HCT116 (cell line): ENCODE measurements at regions not wholly inside any gene's neighbourhood (a gene's known extent, or its start where the extent isn't known, plus 50 kb on each side); places are given as distances from the start of the nearest gene placed in this dataset.

Experiments used
- ATAC-seq: fragments of 200-7000 bp; cut with Tn5 transposase; 2 replicates; pipeline ENCODE4 v1.9.1; 2020; ENCODE audit warnings: mild to moderate bottlenecking, moderate library complexity
- BruUV-seq: library from RNA; stranded (reverse); fragments of 400-500 nt; replicated peaks from 2 replicates; lab custom pipeline; 2021; lab: Mats Ljungman, UMichigan
- CTCF ChIA-PET: fragments of 300-600 bp; sonication (Branson Sonifier 250); formaldehyde crosslinking; loops from one replicate; lab custom pipeline; 2021; ENCODE audit warnings: antibody characterized with exemption; lab: Charles Lee
- POLR2A ChIA-PET: fragments of 300-600, 350-600 bp; sonication (Branson Sonifier 250); formaldehyde crosslinking; loops from one replicate; lab custom pipeline; 2021; ENCODE audit warnings: antibody characterized with exemption; lab: Charles Lee
- RAD21 ChIA-PET, 2 experiments: fragments of 300-600 bp; sonication (Branson Sonifier 250); formaldehyde crosslinking; loops; one replicate each; lab custom pipeline; 2023; ENCODE audit warnings: low total read pairs in 2 of 2; ENCODE audit not compliant: uncharacterized antibody in 2 of 2, unreplicated experiment in 2 of 2, low non-redundant PET in 1 of 2; lab: Charles Lee
- DNase-seq: peaks from one replicate; pipeline ENCODE4 v3.0.0-alpha.2; 2010; ENCODE audit warnings: low read depth, low spot score
- H2AFZ ChIP-seq: fragments of 200-600 bp; shearing (Covaris generic), sonication (generic); 2 replicates; pipeline ENCODE4 v1.6.1; 2017; ENCODE audit warnings: low read depth, mixed run types, mixed read lengths, antibody characterized with exemption, low read length; ENCODE audit not compliant: poor library complexity, severe bottlenecking
- H3K27ac ChIP-seq: 2 replicates; pipeline ENCODE4 v1.5.1; 2012; ENCODE audit warnings: low read depth, low read length
- H3K27me3 ChIP-seq: fragments of 200-600 bp; sonication (generic); 2 replicates; pipeline ENCODE4 v1.6.1; 2016; ENCODE audit warnings: mixed run types, low read length, mixed read lengths; ENCODE audit not compliant: insufficient read depth
- H3K36me3 ChIP-seq, 2 experiments: fragments of 200-500 bp in 1 of 2; fragments of 200-600 bp in 1 of 2; sonication (Bioruptor generic) in 1 of 2; sonication (generic) in 1 of 2; 2 replicates each; pipeline versions ENCODE4 v1.5.1 to v1.6.1; 2014 to 2016; ENCODE audit warnings: low read length in 2 of 2, inconsistent platforms in 1 of 2, mixed read lengths in 1 of 2, mixed run types in 1 of 2; ENCODE audit not compliant: insufficient read depth in 2 of 2, control insufficient read depth in 1 of 2
- H3K4me1 ChIP-seq, 2 experiments: fragments of 200-600 bp in 1 of 2; sonication (generic) in 1 of 2; 2 replicates each; pipeline versions ENCODE4 v1.5.1 to v1.6.1; 2012 to 2017; ENCODE audit warnings: low read length in 2 of 2, inconsistent platforms in 1 of 2, mild to moderate bottlenecking in 1 of 2, mixed read lengths in 1 of 2, mixed run types in 1 of 2, moderate library complexity in 1 of 2; ENCODE audit not compliant: insufficient read depth in 2 of 2, control insufficient read depth in 1 of 2
- H3K4me2 ChIP-seq: fragments of 200-600 bp; sonication (generic); 2 replicates; pipeline ENCODE4 v1.6.1; 2017; ENCODE audit warnings: mixed run types, low read length, mixed read lengths
- H3K4me3 ChIP-seq, 2 experiments: fragments of 200-600 bp in 1 of 2; sonication (generic) in 1 of 2; replicated peaks in 1 of 2; 2 replicates each; pipeline ENCODE4 v1.5.1; 2011 to 2016; ENCODE audit warnings: low read length in 2 of 2, control low read depth in 1 of 2, low read depth in 1 of 2, mild to moderate bottlenecking in 1 of 2, mixed read lengths in 1 of 2, mixed run types in 1 of 2
- H3K79me2 ChIP-seq: fragments of 200-600 bp; sonication (generic); 2 replicates; pipeline ENCODE4 v1.6.1; 2017; ENCODE audit warnings: mild to moderate bottlenecking, mixed run types, low read length, moderate library complexity, mixed read lengths; ENCODE audit not compliant: insufficient read depth
- H3K9ac ChIP-seq: fragments of 200-600 bp; sonication (generic); 2 replicates; pipeline ENCODE4 v1.6.1; 2016; ENCODE audit warnings: low read length, mixed read lengths
- H3K9me2 ChIP-seq: fragments of 200-600 bp; sonication (generic), shearing (Covaris generic); 2 replicates; pipeline ENCODE4 v1.6.1; 2017; ENCODE audit warnings: mixed run types, mild to moderate bottlenecking, moderate library complexity; ENCODE audit not compliant: insufficient read depth
- H3K9me3 ChIP-seq, 2 experiments: fragments of 200-500 bp in 1 of 2; fragments of 200-600 bp in 1 of 2; sonication (Bioruptor generic) in 1 of 2; sonication (generic) in 1 of 2; 2 replicates each; pipeline ENCODE4 v1.6.1; 2014 to 2017; ENCODE audit warnings: low read length in 2 of 2, mixed read lengths in 2 of 2, inconsistent platforms in 1 of 2, low read depth in 1 of 2, mild to moderate bottlenecking in 1 of 2, mixed run types in 1 of 2, moderate library complexity in 1 of 2; ENCODE audit not compliant: control insufficient read depth in 1 of 2, insufficient read depth in 1 of 2
- H4K20me1 ChIP-seq: fragments of 200-600 bp; sonication (generic), shearing (Covaris generic); 2 replicates; pipeline ENCODE4 v1.6.1; 2017; ENCODE audit warnings: mixed run types, mild to moderate bottlenecking, moderate library complexity; ENCODE audit not compliant: insufficient read depth
- ATF3 ChIP-seq: IDR thresholded peaks from 2 replicates; pipeline ENCODE4 v1.6.1; 2012
- CBX3 ChIP-seq: IDR thresholded peaks from 2 replicates; pipeline ENCODE4 v1.6.1; 2012; ENCODE audit warnings: low read depth
- CEBPB ChIP-seq: IDR thresholded peaks from 2 replicates; pipeline ENCODE4 v1.6.1; 2012; ENCODE audit warnings: low read depth
- CTCF ChIP-seq, 3 experiments: fragments of 200-600 bp in 1 of 3; sonication (generic) in 1 of 3; IDR thresholded peaks in 2 of 3; conservative IDR thresholded peaks in 1 of 3; 2 replicates each; pipeline ENCODE4 v1.5.1; 2012 to 2017; ENCODE audit warnings: low read depth in 2 of 3, low read length in 2 of 3, antibody characterized with exemption in 1 of 3, borderline replicate concordance in 1 of 3, control low read depth in 1 of 3, mild to moderate bottlenecking in 1 of 3, mixed read lengths in 1 of 3, mixed run types in 1 of 3, moderate library complexity in 1 of 3; ENCODE audit not compliant: insufficient read depth in 1 of 3
- EGR1 ChIP-seq: IDR thresholded peaks from 2 replicates; pipeline ENCODE4 v1.6.1; 2012; ENCODE audit warnings: low read depth
- ELF1 ChIP-seq: IDR thresholded peaks from 2 replicates; pipeline ENCODE4 v1.6.1; 2012; ENCODE audit warnings: low read depth, borderline replicate concordance
- FOSL1 ChIP-seq: IDR thresholded peaks from 2 replicates; pipeline ENCODE4 v1.6.1; 2012; ENCODE audit warnings: low read depth
- JUND ChIP-seq: IDR thresholded peaks from 2 replicates; pipeline ENCODE4 v1.6.1; 2012
- MAX ChIP-seq: IDR thresholded peaks from 2 replicates; pipeline ENCODE4 v1.6.1; 2012
- POLR2A ChIP-seq: IDR thresholded peaks from 2 replicates; pipeline ENCODE4 v1.7.0; 2011; ENCODE audit warnings: borderline replicate concordance; ENCODE audit not compliant: insufficient read depth, insufficient read length; ENCODE audit errors: extremely low read depth
- POLR2AphosphoS5 ChIP-seq: IDR thresholded peaks from 2 replicates; pipeline ENCODE4 v1.6.1; 2011; ENCODE audit warnings: mild to moderate bottlenecking, low read depth, low read length, moderate library complexity
- REST ChIP-seq: IDR thresholded peaks from 2 replicates; pipeline ENCODE4 v1.6.1; 2012; ENCODE audit warnings: low read depth
- SIN3A ChIP-seq: IDR thresholded peaks from 2 replicates; pipeline ENCODE4 v1.6.1; 2012; ENCODE audit warnings: low read depth
- SP1 ChIP-seq: IDR thresholded peaks from 2 replicates; pipeline ENCODE4 v1.6.1; 2012; ENCODE audit warnings: low read depth
- SRF ChIP-seq: IDR thresholded peaks from 2 replicates; pipeline ENCODE4 v1.6.1; 2012; ENCODE audit warnings: low read depth
- ZBTB33 ChIP-seq: IDR thresholded peaks from 2 replicates; pipeline ENCODE4 v1.6.1; 2011; ENCODE audit warnings: mild to moderate bottlenecking, low read length, moderate library complexity; ENCODE audit not compliant: insufficient replicate concordance; ENCODE audit errors: extremely low read depth
- ZFX ChIP-seq: fragments of 450-650 bp; IDR thresholded peaks from 2 replicates; pipeline ENCODE4 v1.6.1; 2017
- ZNF274 ChIP-seq: fragments of 200-500 bp; sonication (Bioruptor generic); IDR thresholded peaks from 2 replicates; pipeline ENCODE4 v1.6.1; 2014; ENCODE audit warnings: mild to moderate bottlenecking, low read depth, low read length, inconsistent platforms
- intact Hi-C: fragments of 100-400 bp; cut with micrococcal nuclease; formaldehyde crosslinking; loops from 2 replicates; pipeline ENCODE4 v1.10.0; 2022

GRCh38 chr16:29290631-29291247, 115.8 kb downstream of the NPIPB11 start:
- Histone ChIP-seq H3K9me2 (no peaks in the 10 kb centered on the region), H2AFZ (no peak overlapping the region), H3K79me2 (no peaks in the 10 kb centered on the region), H4K20me1 (no peaks in the 10 kb centered on the region), H3K4me1 (peaks cover 12 to 18% of the 10 kb centered on the region in 2 experiments), H3K9me3 (no peaks in the 10 kb centered on the region), H3K9ac (peak overlapping the region; percentile 40), H3K4me2 (peak overlapping the region; percentile 79), H3K4me3 (peak overlapping the region; percentile 6 to 35; a peak in 2 of 4 replicates), H3K27ac (peak overlapping the region; percentile 59; the same call in 1 of the 2 replicates), H3K36me3 (no peaks in the 10 kb centered on the region), H3K27me3 (no peaks in the 10 kb centered on the region)
- no TSS peak for BruUV-seq
- ChIA-PET POLR2A (no interaction called here), CTCF (no interaction called here), RAD21 (no interaction called here)
- peak; percentile 96 for ATAC-seq
- intact Hi-C loops: no loop called here
- peak; percentile 81 for DNase-seq
- no peak for TF ChIP-seq REST
- no peak for TF ChIP-seq CTCF (IDR thresholded peaks at IDR 0.05 in 2 of 3, conservative IDR thresholded peaks at IDR 0.05 in 1 of 3; ENCODE audit: borderline replicate concordance in 1 of 3, insufficient read depth in 1 of 3, low read depth in 2 of 3, low read length in 2 of 3)
- no peak for TF ChIP-seq CBX3
- TF ChIP-seq MAX: peak; percentile 59; the same call in 1 of the 2 replicates
- no peak for TF ChIP-seq ZFX
- no peak for TF ChIP-seq ATF3
- no peak for TF ChIP-seq POLR2A
- peak; percentile 46; the same call in 1 of the 2 replicates for TF ChIP-seq POLR2AphosphoS5
- peak; percentile 69 for TF ChIP-seq EGR1
- TF ChIP-seq JUND: peak; percentile 80
- no peak for TF ChIP-seq ZNF274
- peak; percentile 79 for TF ChIP-seq FOSL1
- no peak for TF ChIP-seq SRF
- no peak for TF ChIP-seq CEBPB
- no peak for TF ChIP-seq ELF1
- no peak for TF ChIP-seq ZBTB33
- TF ChIP-seq SP1: peak; percentile 64; the same call in 1 of the 2 replicates
- TF ChIP-seq SIN3A: no peak
